COLO668 (cell line): ENCODE measurements at regions not wholly inside any gene's neighbourhood (a gene's known extent, or its start where the extent isn't known, plus 50 kb on each side); places are given as distances from the start of the nearest gene placed in this dataset.

Experiments used
- DNase-seq: peaks from one replicate; lab custom pipeline; 2025; ENCODE audit not compliant: unreplicated experiment; lab: John Stamatoyannopoulos, UW

DNA sequence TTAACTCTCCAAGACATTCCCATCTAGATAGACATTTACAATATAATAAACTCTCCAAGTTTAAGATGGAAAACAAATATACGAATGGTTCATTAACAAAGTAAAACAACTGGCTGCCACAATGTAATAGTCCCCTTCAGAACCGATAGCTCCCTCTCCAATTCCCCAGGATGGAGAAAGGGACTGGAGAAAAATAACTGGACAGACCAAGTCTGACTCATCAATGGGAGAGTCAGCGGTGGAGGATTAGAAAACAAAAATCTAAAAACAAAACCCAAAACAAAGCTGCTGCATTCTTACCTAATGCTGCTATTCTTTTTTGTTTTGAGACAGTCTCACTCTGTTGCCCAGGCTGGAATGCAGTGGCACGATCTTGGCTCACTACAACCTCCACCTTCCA is 468.1 kb downstream of the SHQ1 start:
- DNase-seq = no peak

DNA sequence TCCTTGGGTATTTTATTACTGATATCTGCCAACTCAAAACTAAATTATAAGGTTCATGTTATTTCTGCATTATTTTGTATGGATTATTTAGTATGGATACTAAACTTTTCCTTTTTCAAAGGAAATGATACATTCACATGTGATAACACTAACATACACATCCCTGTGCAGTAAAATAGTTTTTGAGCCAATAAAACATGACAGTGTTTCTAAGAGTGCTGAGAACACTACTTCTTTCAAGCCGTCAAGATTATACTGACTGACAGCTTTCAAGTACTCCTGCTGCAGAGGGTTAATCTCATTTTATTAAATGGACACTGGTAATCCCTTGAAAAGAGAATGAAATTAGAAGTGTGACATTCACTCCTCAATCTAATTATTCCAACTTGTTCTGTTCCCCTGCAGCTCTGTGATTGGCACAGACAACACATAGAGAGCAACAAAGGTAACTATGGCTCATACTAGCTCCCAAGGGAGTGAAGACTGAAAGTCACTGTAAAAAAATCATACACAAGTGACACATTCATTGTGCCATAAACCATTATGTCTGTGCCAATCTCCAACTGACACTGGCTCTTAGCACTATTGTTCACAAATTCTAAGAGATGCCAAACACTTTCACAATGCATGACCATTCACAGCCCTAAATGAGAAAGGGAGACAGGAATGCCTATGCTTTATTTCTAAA is 468.6 kb downstream of the SHQ1 start:
- no peak for DNase-seq

- no peak for DNase-seq
These were observed 470.0 kb downstream of the SHQ1 start for GRCh38 chr3:72378287-72378686.

- no peak for DNase-seq
These were observed 471.1 kb downstream of the SHQ1 start for GRCh38 chr3:72376956-72377710.

DNA sequence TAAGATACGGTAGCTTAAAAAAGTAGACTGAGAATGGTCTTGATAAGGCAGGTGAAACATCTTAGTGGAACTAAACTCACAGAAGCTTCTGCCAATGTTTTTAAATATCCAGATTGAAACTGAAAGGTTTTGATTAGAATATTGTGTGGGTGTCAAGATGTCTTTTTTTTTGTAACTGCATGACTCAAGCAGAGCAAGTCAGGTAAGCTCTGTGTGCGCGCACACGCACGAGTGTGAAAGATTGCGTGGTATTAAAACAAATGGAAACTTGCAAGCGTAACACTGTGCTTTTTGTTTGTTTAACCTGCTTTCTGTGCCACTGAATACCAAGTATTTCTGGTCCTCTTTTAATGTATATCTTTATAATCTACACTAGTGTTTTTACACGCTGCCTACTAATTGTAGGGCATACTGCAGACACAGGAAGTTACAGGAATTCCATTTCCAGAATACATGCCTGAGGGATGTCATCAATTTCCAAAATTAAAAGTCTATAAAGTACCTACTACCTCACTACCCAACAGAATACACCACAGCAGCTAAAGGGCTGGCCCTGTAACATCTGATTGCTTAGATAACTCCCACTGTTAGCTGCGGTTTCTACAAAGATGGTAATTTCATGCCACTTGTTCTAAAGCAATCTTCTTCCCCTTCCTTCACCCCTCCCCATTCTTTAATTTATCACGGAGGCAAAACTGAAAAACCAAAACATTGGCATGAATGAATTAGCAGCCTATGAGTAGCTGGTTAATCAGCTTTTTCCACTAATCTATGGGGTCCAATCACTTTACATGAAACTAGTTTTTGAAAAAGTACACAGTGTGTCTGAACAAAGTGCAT is 472.8 kb downstream of the SHQ1 start:
- DNase-seq = no peak

DNA sequence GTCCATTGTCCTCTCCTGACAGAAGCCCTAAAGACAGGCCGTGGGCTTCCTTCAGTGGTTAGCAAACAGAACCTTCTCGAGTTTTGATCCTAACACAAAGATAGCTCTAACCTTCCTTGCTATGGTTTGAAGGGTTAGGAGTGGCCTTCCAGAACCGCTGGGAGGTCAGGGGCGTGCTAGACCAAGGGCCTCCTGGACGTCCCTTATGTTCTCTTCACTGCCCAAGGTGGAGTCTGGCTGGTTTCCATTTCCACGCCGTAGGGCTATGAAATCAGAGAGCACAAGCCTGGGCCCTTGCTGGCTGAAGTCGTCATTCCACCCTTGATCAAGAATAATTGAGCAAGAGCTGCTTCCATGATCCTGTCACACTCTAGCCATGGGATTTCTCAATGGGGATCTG is 475.1 kb downstream of the SHQ1 start:
- DNase-seq = no peak

DNA sequence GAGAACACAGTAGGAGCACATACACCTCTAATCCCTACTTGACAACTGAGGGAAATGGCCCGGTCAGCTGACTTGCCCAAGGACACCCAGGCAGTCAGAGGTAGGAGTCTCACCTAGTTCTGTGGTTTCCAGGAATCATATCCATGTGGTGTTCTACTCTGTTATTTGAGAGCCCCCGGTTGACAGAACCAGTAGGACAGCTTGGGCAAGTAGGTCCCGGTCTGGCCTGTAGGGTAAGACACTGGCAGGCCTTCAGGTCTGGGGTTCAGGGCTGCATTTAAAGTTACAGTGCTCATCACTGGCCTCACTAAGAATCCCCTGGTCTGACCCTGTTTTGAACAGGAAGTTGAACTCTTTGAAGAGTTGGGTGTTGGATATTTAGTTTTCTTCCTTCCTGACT is 476.1 kb downstream of the SHQ1 start:
- no peak for DNase-seq

- DNase-seq = no peak
These were observed 476.8 kb downstream of the SHQ1 start for GRCh38 chr3:72371431-72371830.

DNA sequence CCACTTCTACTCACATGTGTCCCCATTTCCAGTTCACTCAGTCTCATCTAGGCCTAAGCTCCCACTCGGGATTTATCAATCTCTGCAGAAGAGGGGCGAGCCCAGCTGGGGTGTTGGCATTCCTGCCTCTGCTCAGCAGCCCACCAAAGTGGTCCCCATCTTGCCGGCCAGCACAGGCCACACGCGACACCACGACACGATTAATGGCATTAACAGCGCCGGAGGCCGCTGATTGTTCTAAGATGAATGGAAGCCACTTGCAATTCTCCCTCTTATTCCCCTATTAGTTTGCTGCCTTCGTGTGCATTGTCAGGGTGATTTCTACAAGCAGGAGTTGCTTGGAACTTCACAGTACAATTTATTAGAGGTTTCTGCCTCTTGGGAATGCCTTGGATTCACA is 477.3 kb downstream of the SHQ1 start:
- DNase-seq = no peak

GRCh38 chr3:72369681-72370080 is 478.6 kb downstream of the SHQ1 start:
- no peak for DNase-seq

- DNase-seq = no peak
These were observed 479.8 kb downstream of the SHQ1 start for GRCh38 chr3:72368331-72368975.

- DNase-seq = no peak
These were observed 486.3 kb downstream of the SHQ1 start for GRCh38 chr3:72361990-72362389.

DNA sequence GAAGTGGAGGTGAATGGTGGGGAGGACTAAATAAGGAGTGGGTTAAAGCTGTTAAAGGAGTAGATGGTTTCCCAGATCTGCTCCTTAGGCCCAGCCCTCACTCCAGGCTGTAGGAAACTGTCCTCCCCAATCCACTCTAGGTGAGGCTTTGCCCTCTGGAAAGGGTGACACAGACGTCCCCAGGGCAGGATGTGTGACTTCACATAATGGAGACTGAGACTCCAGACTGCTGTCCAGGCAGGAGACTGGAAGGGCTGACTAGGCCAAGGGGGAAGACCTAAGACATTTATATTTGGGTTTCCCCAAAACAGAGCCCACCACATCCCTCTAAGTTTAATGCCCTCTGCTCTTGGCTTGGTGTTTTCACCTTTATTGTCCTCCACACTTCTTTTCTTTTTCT is 488.5 kb downstream of the SHQ1 start:
- DNase-seq = no peak

DNA sequence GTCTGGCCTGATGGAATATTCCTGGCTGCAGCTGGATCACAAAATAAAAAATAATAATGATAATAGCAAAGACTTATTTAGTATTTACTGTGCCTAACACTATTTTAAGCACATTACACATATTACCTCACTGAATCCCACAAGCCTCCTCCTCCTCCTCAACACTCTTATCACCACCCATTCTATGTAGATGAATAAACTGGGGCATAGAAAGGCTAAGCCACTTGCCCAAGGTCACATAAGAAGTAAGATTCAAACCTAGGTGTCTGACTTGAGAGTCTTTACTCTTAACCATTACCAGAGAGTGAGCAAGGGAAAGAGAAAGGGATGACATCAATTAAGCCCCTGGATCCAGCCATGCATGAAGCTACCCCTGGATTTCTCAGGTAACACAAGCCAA is 493.1 kb downstream of the SHQ1 start:
- DNase-seq = no peak

GRCh38 chr3:72354486-72354885 is 493.8 kb downstream of the SHQ1 start:
- no peak for DNase-seq

GRCh38 chr3:72353236-72354128 is 494.8 kb downstream of the SHQ1 start:
- DNase-seq = no peak

DNA sequence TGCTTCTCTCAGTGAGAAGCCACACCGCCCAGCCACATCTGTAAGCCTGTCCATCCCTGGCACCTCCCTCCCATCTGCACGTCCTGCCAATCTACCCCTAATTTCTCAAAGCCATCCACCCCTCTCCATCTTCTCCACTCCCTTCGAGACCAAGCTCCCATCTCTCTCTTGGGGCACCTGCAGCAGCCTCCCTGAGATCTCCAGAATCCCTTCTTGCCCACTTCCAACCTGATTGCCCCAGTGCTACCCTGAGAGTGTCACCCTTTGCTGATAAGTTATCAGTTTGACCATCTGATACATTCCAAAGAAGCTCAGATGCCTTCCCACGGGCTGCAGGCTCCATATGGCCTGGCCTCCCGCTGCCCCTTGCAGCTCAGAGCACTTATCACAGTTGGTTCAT is 496.1 kb downstream of the SHQ1 start:
- DNase-seq = no peak

DNA sequence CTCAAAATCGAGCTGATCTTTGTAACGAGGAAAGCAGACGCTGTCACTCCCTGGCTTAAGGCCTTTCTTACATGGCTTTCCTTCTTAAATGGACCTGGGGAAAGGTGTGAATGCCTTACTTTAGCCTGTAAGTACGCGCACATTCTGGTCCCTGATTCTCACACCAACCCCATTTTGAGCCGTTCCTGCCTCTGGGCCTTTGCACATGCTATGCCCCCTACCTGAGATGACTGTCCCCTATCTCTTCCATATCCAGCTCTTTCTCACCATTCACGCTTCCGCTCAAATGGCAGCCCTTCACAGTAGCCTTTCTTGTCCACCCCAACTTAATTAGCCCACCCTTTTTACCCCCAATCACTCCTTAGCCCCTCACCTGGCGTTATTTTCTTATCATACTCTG is 496.7 kb downstream of the SHQ1 start:
- DNase-seq = no peak

- no peak for DNase-seq
These were observed 497.3 kb downstream of the SHQ1 start for GRCh38 chr3:72350761-72351505.

- no peak for DNase-seq
These were observed 499.9 kb downstream of the SHQ1 start for GRCh38 chr3:72348357-72348756.
